ENCODE measurements at regions not wholly inside any gene's neighbourhood (a gene's known extent, or its start where the extent isn't known, plus 50 kb on each side); places are given as distances from the start of the nearest gene placed in this dataset.

DNA sequence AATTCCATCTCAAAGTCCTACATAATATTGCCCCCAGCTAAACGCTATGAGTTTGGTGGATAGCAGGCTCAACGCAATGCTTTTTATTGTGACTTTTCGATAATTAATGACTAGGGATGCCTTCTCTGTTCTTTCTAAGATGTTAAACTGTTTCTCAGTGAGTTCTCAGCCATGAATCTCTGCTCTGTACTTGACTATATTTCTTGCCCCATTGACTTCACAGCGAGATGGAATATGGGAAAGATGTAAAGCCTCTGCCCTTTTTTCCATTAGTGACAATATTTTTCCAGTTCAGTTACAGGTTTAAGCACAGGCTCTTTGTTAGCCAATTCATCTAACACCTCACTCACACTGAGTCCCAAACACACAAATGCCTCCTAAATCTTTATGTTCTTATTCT, 1022.0 kb downstream of the ADGRL3 start:
- TF ChIP-seq CTCF (IDR thresholded peaks at IDR 0.05), result no peak
- TF ChIP-seq POLR2A (IDR thresholded peaks at IDR 0.05), result no peak

Data from Peyer's patch (tissue), 4 donors.